GM20000 (cell line): ENCODE measurements at regions not wholly inside any gene's neighbourhood (a gene's known extent, or its start where the extent isn't known, plus 50 kb on each side); places are given as distances from the start of the nearest gene placed in this dataset.
A peak's percentile ranks its signal among the peaks of the same experiment; 100 is the strongest.

ENCODE experiments used
- DNase-seq: peaks from one replicate; pipeline ENCODE4 v3.0.0; 2012; ENCODE audit warnings: low spot score
- CTCF ChIP-seq: IDR thresholded peaks from 2 replicates; pipeline ENCODE4 v1.5.1; 2012; ENCODE audit warnings: mild to moderate bottlenecking, control low read depth; ENCODE audit errors: extremely low read depth, missing control alignments

GRCh38 chr17:6305613-6306360, 129.1 kb downstream of the AIPL1 start:
- DNase-seq = no peak
- no peak for TF ChIP-seq CTCF

- no peak for DNase-seq
- TF ChIP-seq CTCF = no peak
Observed at GRCh38 chr17:6304894-6305612, 129.9 kb downstream of the AIPL1 start.

GRCh38 chr17:6303664-6304063, 131.3 kb downstream of the AIPL1 start:
- DNase-seq = peak; percentile 34
- no peak for TF ChIP-seq CTCF

- no peak for TF ChIP-seq CTCF
Observed at GRCh38 chr17:6299275-6299674, 135.6 kb downstream of the AIPL1 start.

GRCh38 chr17:6297960-6298359, 137.0 kb downstream of the AIPL1 start:
- no peak for DNase-seq
- TF ChIP-seq CTCF = no peak

More at GRCh38 chr17:6299275-6299674, 135.6 kb downstream of the AIPL1 start:
- no peak for DNase-seq

GRCh38 chr17:6297119-6297518, 137.8 kb downstream of the AIPL1 start:
- no peak for TF ChIP-seq CTCF
- no peak for DNase-seq

- no peak for TF ChIP-seq CTCF
- DNase-seq = no peak
Observed at GRCh38 chr17:6290488-6291196, 144.3 kb downstream of the AIPL1 start.
